ENCODE measurements at regions not wholly inside any gene's neighbourhood (a gene's known extent, or its start where the extent isn't known, plus 50 kb on each side); places are given as distances from the start of the nearest gene placed in this dataset.

DNA sequence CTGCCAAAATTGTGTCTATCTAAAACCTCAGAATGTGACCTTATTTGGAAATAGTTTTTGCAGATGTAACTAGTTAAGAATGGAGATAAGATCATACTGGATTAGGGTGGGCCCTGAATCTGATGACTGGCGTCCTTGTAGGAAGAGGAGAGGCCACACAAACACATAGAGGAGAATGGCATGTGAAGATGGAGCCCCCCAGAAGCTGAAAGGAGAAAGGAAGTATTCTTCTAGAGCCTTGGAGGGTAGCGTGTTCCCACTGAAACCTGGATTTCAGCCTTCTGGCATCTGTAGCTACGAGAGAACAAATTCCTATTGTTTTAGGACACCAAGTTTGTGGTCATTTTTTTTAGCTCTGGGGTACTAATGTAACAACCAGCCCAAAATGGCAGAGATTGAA, 423.0 kb upstream of the TPM1 start:
- no peak for FAIRE-seq

DNA sequence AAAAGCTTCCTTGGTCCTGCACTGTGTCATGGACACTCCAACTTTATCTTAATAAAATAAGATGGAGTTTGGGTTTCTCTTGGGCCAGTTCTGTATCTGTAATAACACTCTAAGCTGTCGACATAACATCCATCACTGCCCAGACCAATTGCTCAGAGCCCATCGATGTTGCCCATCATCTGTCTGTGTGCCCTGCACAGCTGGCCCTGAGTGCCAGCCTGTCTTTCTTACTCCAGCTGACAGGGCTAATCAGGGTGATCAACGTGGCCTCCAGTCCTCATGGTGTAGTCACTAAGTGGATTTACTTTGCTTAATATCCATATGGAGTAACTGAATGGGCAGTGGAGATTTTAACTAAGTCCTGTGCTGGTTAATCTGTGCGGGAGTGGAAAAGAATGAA, 419.8 kb upstream of the TPM1 start:
- no peak for FAIRE-seq

DNA sequence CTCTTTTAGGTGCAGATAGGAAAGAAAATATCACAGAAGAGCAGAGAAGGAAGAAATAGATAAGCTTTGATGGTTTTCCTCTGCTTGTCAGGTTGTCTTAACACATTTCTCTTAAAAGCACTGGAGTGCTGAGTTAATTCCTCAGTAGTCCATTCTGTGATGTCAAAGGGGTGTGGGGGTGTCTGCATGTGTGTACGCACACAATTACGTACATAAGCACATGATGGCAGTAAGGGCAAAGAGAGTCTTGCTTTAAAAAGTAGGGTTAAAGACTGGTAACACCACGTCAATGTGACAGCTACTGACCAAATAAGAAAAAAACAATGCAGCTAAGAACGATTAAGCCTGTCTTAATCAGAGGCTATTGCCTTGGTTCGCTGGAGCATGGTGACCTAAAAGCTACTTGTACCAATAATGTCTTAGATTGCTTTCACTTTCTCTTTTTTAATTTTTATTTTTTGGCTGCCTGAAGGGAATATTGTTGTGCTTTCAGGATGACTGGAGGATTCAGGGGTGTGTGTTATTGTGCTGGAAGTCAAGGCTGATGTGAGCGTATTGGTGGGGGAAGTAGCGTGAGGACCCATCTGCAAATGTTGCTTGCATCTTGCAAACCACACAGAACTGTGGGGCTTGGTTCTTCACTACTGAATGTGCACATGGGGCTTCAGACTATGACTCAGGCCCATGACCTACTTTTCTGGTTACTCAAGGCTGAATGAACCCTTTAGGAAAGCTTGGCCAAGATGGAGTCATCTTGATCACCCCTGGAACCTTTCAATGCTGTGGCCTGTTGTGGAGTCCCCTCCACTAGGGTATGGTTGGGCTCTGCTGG, 417.8 kb upstream of the TPM1 start:
- FAIRE-seq = no peak

DNA sequence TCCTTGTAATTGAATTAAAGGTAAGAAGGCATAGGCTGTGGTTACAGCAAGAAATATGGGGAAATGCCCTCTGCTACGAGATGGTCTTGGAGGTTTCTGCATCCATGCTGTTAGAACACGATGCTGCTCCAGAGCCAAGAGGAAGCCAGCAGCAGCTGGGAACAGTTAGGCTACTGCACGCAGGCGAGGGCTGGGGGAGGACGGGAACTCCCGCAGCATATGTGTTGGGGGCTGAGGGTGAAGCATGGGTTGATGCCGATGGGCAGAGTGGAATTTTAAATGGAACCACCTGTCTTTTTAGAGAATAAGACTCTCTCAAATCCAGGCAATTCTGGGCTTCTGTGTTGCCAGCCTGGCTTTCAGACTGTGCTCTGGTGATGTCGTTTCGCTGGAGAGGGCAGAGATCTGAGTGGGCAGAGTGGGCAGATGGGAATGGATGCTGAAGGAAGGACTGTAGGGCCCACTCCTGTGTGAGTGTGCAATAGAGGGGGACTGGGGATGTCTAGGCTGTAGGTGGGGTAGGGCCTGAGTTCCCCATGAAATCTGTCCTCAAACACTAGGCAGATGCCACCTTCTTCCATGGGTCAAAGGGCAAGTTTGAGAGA, 417.0 kb upstream of the TPM1 start:
- no peak for FAIRE-seq

DNA sequence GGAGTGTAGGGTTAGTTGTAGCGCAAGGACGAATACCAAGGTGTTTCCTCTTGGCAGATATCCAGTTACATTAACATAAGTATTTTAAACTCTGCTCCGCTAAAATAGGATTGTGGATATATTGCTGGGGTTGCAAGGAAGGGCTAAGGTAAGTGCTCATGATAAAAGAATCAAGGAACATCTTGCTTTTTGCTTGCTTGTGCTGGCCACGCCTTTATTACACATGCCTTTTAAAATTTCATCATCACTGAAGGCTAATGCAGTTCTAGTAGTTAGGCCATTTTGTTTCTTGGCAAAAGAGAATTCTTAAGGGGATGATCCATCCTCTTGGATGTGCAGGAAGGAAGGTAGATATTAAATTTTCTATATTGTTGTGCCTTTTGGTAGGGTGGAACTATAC, 415.6 kb upstream of the TPM1 start:
- no peak for FAIRE-seq

DNA sequence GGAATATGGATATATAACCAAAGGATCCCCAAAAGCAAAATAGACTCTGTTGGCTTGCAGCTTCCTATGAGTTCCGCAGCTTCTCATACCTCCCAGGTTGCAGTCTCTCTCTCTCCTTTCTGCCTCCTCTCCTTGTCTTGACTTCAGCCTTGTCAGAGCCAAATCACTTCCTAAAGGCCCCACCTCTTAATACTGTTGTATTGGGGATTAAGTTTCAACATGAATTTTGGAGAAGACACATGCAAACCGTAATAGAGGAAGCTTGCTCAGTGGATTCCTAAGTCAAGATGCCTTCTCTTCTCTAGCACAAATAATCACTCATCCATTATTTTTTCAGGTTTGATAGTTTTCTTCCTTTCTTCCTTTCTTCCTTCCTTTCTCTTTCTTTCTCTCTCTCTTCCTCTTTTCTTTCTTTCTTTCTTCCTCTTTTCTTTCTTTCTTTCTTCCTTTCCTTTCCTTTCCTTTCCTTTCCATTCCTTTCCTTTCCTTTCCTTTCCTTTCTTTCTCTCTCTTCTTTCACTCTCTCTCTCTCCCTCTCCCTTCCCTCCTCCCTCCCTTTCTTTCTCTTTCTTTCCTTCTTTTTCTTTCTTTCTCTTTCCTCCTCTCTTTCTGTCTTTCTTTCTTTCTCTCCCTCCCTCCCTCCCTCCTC, 411.3 kb upstream of the TPM1 start:
- no peak for FAIRE-seq

DNA sequence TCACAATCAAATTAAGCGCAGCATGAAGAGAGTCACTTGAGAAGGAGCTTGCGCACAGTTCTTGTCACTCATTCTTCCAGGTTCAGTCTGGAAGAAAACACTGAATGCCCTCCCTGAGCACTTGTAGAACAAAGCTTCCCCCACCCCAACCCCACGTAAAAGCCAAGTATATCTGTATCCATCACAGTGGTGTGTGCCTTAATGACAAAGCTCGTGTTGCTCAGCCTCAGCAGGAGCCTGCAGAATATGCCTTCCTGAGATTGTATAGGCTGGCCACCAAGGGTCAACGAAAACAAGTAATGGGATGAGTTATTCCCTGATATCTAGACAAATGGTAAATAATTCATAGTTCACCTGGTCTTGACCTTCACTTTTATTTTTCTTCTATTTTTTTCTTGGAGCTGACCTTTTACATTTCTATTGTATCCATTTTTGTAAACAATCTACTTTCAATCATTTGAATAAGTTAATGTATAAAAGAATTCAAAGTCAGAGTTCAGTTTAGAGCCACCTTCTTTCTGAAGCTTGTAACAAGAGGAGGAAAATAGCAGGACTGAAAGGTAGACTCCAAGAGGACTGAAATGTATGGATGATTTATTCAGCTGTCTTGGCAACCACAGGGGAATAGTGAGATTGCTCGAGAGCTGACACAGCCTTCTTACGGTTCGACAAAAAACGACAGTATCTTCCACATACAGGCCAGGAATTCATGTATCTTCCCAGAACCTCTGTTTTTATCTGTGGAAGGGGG, 405.5 kb upstream of the TPM1 start:
- no peak for FAIRE-seq

DNA sequence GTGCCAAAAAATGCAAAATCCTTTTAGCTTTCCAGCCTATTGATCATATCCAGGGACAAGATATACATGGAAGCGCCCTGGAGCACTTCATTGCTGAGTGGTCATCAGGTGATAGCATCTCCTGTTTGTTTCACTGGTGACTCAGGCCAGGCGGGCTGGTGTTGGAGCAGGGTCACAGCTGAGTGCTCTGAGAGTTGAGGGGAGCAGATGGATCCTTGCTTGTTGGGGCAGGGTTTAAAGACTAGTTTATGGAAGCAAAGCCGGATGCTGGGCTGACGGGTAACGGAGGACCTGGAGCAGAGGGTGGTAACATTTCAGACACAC, 405.0 kb upstream of the TPM1 start:
- FAIRE-seq = no peak

DNA sequence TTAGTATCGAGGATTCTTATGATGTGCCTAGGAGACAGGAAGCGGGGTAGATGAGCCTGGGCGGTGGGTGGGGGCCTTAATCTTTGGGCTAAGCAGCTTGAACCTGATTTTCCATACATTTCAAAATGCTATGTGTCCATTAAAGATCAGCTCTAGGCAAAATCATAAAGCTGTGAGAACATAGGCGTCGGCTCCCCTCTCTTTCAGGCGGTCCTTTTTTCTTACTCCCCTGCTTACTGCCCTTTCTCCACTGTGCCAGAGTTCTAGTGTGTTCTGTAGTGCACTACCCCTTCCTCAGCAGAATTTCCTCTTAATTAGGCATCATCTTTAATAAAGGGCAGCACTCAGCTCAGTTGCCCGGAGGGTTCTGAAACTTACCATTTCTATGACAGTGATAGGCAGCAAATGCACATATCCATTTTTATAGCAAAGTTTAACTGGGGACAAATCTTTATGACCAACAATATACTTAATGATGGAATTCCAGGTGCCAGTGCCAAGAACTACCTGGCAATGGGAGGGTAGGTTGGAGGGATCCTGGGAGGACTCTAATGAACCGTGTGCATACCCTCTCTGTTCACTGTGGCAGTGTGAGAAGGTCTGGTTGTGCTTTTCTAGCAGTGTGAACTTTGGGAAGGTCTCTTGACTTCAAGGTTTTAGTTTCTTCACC, 404.5 kb upstream of the TPM1 start:
- FAIRE-seq = no peak

DNA sequence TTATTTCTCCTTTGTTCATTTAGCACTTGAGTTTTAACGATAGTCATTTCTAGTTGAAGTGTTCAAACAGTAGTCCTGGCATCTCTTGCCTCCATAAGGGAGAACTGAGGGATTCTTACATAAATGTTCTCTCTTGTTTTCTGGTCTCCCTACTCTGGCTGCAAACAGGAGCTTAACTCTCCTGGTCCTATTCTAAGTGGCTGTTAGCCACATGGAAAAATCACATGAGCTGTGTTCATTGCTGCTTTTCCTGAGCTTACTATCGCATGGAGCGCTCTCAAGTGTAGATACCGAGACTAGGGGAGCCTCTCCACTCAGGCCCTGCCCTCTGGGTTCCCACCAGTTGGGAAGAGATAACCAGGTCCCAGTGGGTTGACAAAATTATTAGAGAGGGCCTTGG, 403.1 kb upstream of the TPM1 start:
- no peak for FAIRE-seq

DNA sequence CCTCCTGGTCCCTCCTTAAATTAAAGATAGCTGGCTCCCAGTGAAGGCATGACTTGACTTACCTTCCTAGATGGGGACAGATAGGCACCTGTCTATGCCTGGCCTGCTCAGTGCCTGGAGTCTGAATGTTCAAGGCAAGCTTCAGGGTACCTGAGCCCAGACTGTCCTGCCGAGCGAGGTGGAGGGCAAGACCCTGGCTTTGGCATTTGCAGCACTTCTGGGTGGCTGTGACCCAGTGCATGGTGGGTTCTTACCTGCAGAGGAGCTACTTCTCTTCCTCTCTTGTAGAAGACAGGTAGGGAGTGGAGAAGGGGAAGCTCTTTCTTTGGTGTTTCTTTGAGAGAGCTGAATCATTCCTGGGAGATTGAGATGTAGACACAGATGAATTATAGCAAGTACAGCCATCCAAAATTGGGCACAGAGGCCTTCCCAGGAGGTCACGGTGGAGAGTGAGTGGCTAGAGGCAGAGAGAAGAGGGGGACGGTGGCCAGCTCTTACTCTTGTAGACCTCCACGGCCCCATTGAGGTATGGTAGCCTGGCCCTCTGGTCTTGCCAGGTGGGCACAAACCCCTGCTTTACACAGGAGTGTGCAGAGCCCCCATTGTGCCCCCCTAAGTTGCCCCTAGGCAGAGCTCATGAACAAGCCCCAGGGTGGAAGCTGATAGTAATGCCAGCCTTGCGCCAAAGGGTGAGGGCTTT, 402.5 kb upstream of the TPM1 start:
- FAIRE-seq = no peak

DNA sequence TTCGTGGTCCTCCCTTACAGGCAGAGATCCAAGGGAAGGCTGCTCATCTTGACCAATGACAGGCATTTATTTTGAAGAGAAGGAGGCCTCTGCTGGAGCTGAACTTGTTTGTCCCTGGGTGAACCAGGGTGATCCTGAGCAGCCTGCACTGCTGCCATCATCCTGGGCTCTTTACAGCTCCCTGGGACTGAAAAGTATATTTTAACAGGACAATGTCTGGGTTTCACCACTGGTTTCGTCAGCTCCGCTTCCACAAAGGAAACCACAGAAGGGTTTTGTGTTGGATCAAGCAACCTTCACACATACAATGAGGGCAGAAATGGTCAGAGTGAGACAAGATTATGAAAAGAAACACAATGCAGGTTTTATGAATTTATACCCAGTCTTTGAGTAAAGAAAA, 400.7 kb upstream of the TPM1 start:
- FAIRE-seq = no peak

DNA sequence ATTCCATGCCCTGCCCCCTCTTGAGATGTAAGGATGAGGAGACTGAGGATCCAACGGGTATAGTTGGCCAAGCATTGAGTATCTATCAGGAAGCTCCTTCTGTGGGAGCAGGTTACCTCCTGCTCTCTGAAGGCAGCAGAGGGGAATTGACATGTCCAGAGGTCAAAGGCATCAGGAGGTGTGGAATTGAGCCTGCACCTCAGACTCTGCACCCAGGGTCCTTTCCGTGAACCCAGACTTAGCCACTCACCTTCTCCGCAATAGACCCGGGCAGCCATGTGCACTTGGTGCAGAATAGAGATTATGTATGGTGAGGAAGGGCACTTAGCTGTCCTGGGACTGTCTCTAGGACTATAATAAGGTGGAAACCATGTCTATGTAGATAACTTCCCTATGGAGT, 399.0 kb upstream of the TPM1 start:
- no peak for FAIRE-seq

DNA sequence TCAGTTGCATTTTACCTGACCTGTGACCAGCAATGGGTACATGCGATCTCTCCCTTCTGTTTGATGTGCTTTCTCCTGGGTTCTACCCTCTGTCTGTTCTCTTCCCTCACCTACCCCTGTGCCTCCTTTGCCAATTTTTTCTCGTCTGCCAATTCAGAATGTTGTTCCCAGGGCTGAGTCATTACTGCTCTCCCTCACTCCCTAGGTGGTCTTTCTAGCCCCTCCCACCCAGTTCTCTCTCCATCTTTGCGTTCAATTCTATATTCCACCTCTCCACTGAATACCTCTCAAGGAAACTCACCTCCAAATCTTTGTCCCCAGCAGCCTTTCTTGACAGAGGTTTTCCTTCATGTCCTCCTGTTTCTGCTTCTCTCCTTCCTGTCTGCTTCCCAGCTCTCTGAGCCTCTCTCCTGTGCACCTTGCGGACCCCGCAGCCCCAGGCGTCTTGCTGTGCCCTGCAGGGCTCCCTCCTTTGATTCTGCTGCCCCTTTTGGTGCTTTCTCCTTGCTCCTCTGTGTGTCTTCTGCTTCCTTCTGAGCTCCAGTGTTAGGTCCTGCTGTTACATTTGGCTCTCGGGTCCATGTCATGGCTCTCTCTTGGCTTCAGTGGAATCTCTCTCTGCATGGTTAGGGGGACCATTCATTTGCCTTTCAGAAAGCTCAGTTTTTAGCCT, 398.2 kb upstream of the TPM1 start:
- no peak for FAIRE-seq

DNA sequence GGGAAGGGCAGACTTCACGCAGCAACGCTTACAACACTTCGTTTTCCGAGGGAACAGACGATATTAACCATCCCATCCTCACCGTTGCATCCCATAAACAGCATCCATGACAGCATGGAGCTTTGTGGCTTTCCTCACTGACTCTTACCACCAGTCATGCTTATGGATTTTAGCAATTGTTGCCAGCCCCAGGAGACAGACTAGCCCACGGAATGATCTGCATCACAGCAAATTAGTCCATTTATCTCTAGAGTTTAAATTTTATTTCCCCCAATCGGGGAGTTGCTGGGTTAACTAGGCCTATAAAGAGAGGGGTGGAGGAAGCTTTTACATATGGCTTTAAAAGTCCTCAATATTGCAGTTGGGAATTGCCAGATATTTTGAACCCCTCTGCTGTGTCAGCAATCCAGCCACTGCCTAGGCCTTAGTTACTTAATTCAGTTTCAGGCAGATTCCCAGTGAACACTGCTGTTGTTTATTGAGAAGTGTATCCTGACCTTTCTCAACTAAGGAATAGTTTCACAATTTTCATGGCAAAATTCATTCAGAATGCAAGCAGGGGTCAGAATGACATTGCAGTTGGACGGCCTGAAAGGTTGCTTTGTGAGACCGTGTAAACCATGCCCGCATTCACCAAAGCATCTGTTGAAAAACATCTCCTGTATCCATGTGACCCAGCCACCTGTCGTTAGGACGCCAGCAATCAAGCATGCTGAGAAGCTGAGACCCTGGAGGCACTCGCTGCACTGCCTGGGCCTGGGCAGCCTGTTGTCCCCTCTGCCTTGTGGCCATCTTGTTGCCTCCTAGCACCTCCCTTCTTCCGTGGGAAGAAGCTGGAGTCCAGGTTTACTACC, 397.4 kb upstream of the TPM1 start:
- FAIRE-seq = no peak

DNA sequence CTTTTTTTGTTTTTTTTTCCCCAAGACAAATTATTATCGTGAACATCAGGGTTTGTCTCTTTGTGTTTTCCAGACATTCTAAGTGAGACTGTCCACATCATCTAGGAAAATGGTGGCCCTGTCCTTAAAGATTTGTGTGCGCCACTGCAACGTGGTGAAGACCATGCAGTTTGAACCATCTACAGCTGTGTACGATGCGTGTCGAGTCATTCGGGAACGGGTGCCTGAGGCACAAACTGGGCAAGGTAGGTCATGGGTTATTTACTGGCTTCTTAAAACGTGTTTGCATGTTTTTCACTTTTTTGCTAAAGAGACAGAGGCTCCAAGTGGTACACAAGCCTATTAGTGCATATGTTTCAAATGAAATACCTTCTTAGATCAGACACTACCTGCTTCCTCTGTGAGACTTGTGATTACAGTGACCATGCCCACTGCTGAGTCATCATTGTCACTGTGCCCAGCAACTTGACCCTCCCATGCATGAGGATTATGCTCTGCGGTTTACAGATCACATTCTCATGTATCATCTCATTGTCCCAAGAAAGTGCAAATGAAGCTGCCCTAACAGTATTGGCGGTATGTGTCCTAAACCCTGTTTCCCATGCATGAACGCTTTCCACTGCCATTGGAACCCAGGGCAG, 395.2 kb upstream of the TPM1 start:
- no peak for FAIRE-seq

DNA sequence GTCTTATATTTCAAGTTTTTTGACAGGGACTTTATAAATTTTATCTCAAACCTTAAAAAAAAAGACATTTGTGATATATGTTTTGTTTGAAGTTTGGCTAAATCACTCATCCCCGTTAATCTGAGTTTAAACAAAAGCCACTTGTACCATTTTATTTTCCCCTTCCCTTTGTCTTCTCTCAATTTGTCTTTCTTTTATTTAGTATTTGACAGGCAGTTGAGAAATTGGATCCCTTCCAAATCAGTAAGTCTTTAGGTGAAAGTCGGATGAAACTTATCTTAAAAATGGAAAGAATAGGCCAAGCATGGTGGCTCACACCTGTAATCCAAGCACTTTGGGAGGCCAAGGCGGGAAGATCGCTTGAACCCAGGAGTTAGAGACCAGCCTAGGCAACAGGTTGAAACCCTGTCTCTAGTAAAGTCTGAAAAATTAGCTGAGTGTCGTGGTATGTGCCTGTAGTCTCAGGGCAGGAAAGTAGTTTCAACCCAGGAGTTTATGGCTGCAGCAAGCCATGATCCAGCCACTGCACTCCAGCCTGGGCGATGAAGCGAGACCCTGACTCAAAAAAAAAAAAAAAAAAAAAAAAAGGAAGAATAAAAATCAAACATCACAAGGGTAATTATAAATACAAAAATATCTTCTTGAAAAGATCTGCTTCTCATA, 394.6 kb upstream of the TPM1 start:
- no peak for FAIRE-seq

DNA sequence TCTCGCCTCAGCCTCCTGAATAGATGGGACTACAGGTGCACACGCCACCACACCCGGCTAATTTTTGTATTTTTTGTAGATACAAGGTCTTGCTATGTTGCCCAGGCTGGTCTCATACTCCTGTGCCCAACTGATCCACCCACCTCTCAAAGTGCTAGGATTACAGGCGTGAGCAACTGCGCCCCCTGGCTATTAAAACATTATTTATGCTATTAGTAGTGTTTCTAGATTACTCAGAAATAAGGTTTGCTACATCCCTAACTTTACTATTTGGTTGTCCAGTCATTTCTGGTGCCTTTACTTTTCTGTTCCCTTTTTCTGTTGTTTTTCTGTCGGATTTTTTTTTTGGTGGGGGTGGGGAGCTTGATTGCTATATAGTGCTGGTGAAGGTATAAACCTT, 393.6 kb upstream of the TPM1 start:
- no peak for FAIRE-seq

DNA sequence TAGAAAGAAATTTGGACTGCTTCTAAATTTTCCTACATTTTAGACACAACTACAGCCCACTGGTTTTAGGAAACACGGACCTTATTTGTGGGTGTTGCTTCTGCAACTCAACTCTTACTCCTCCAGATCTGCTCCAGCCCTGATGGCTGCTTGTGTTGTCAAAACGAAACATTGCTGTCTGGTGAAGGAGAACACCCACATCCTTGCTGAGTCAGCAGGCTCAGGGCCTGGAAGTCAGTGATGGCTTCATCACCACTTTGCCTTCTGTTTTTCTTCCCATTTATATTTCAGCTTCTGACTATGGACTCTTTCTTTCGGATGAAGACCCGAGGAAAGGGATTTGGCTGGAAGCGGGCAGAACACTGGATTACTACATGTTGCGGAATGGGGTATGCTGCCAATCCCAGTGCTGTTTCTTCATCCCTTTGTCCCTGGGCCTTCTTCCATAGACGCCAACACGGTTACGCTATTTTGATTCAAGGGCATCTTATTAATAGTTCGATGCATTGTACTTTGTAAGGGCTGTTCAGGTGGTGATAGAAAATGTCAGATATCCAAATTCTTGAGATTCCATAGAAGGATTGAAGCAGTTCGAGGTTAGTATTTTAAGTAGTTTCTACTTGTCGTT, 392.6 kb upstream of the TPM1 start:
- FAIRE-seq = no peak
